ENCODE measurements at regions not wholly inside any gene's neighbourhood (a gene's known extent, or its start where the extent isn't known, plus 50 kb on each side); places are given as distances from the start of the nearest gene placed in this dataset.

- no peak for TF ChIP-seq CTCF (conservative IDR thresholded peaks at IDR 0.05 in 1 of 2, IDR thresholded peaks at IDR 0.05 in 1 of 2; ENCODE audit: low read depth in 1 of 2, low read length in 2 of 2)
- no peak for TF ChIP-seq EZH2 (IDR thresholded peaks at IDR 0.05; ENCODE audit: low read length, missing control alignments)
Measured at GRCh38 chr9:7370381-7370780, 429.2 kb downstream of the DMAC1 start.

All from fibroblast of lung (primary cell).